GM19468 (cell line): ENCODE measurements at regions not wholly inside any gene's neighbourhood (a gene's known extent, or its start where the extent isn't known, plus 50 kb on each side); places are given as distances from the start of the nearest gene placed in this dataset.
"Not testable (repeated sequence)": the region's sequence is repeated elsewhere in the genome, so short reads cannot be mapped to it uniquely, and the experiment has no call there.

Experiments used
- ATAC-seq: cut with Tn5 transposase; IDR thresholded peaks from one replicate; pipeline ENCODE4 v1.9.1; 2021; ENCODE audit warnings: mild to moderate bottlenecking, moderate library complexity, moderate number of reproducible peaks; ENCODE audit not compliant: unreplicated experiment; ENCODE audit errors: extremely low read depth

DNA sequence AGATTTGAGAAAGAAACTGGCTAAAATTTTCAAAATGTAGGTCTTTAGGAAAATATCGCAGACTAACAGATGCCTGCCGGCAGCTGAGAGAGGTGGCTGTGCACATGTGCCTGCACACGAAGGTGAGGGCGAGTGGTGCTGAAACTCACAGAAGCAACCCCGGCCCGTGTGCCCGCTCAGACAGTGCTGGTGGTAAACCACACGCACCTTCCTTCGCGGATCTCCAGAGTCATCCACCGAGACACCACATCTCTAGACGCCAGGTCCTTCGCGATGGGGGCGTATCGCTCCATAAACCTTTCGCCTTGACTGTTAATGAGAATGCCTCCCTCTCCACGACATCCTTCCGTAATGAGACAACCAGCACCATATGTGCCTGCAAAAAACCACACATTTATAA, 68.5 kb upstream of the TNK2 start:
- ATAC-seq = not testable (repeated sequence)

DNA sequence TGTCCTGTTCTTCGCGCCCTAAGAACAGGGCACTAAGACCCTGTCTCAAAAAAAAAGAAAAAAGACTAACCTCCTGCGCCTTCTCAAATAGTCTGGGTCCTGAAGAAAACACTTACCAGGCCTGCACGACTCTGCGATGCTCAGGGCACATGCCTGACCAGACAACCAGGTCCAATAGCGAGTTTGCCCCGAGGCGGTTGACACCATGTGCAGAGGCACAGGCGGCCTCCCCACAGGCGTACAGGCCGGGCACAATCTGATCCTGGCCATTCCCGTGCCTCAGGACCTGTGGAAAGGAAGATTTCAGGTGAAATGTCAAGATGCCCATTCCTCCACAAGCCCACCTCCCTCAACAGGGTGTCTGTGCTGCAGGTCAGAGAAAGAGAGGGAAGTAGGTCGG, 65.9 kb upstream of the TNK2 start:
- not testable (repeated sequence) for ATAC-seq

GRCh38 chr3:195970873-195971272, 62.5 kb upstream of the TNK2 start:
- not testable (repeated sequence) for ATAC-seq

DNA sequence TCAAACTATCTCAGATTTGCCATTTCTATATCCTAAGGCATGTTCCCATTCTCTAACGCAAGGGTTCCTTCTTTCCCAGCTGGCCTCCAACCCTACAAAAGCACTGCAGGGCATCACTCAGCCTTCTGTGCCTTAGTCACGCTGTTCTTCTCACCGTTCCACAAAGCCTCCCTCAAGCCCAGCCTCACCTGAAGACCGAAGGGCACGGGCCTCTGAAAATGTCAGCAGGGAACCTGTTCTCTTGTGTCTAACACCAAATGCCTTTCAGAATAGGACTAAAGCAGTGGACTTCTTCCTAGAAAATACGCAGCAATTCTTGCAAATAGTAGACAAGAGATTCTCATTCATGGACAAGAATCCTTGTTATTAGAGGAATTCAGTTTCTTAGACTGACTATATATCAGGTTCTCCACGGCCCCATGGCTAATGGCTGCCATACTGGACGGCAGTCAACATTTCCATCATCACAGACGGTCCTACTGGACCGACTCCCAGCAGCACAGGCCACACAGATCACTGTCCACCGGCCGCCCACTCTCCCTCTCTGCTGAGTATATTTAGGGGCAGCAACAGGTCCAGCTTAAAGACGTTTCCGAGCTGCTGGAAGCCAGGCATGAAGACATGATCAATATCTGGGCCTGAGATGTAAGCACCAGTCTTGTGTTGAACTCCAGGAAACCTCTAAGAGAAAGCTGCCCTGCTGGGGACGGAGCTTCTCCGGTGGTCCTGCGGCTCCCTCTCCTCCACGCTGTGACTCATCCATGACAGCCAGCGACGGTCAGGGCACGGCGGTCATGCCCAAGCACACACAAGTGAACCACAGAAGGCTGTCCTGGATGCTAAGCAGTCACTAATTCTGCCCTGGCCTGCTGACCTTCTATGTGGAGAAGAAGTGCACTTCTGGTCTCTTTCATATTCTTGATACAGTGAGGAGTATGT, 61.8 kb upstream of the TNK2 start:
- not testable (repeated sequence) for ATAC-seq

DNA sequence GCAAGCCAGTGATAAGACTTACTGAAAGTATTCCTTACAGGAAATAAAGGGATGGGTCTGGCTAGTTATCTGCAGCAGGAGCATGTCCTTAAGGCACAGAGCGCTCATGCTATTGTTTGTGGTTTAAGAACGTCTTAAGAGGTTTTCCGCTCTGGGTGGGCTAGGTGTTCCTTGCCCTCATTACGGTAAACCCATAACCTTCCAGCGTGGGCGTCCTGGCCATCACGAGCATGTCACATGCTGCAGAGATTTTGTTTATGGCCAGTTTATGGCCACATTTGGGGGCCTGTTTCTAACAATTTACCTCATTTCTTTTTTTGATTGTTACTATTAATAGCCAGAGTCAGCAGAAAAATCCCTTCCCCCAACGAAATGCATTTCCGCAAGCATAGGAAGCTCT, 61.0 kb upstream of the TNK2 start:
- ATAC-seq = not testable (repeated sequence)

GRCh38 chr3:195968104-195968503, 59.8 kb upstream of the TNK2 start:
- ATAC-seq = not testable (repeated sequence)

DNA sequence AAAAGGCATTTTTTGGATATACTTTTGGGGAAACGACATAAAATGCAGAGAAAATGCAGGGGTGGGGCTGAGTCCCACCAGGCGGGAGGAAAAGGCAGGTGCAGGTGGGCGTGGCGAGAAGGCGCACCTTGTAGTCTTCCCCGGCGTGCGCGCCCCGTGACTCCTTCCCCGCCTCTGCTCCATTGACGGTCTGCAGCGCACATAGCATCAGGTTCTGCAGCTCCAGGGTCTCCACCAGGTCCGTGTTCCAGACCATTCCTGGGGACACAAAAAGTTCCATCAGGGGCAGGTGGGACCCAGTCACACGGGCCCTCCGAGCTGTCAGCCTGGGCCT, 59.0 kb upstream of the TNK2 start:
- not testable (repeated sequence) for ATAC-seq

DNA sequence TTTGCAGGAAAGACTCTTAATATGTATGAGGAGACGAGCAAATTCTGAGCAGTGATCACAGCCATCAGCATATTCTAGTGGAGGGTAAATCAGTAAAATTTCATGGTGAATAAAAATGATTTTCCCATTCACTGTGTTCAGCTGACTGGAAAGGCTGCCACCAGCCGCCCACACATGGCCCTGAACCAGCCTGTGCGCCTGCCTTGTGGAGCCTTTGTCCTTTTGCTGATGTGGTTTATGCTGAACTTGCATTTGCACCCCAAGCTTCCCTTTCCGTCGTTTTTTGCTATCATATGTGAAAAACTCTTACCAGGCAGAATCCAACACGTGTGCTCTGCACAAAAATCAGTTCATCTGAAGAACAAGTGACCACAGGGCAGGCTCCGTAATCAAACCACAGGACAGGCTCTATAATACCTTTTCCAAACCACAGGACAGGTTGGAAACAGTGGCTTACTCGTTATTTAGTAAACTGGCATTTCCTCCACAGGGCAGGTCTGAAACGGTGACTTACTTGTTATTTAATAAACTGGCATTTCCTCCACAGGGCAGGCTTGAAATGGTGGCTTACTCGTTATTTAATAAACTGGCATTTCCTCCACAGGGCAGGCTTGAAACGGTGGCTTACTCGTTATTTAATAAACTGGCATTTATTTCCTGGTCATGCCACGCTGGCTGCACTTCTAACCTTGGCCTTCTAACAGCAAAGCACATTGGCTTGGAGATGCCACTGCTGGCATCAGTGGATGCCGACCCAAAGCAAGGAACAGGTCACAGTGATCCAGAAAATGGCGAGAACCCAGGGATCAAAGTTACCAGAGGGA, 58.4 kb upstream of the TNK2 start:
- not testable (repeated sequence) for ATAC-seq

DNA sequence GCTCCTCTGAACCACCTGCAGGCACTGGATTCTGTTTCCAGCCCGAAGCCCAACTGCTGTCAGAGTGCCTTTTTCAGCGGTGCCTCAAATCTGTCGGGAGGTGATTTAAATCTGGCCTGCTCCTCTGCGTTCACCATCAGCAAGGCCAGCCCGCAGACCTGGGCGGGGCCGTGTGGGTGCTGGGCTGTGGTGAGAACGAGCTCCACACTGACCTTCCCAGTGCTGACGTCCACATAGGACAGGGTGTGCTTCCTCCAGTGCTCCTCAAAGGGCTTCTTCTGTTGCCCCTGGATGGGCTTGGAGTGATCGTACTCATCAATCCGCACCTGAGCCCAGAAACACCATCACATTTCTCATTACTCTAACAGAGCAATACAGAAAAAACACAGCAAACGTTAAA, 56.9 kb upstream of the TNK2 start:
- not testable (repeated sequence) for ATAC-seq

GRCh38 chr3:195964318-195965107, 56.2 kb upstream of the TNK2 start:
- not testable (repeated sequence) for ATAC-seq

DNA sequence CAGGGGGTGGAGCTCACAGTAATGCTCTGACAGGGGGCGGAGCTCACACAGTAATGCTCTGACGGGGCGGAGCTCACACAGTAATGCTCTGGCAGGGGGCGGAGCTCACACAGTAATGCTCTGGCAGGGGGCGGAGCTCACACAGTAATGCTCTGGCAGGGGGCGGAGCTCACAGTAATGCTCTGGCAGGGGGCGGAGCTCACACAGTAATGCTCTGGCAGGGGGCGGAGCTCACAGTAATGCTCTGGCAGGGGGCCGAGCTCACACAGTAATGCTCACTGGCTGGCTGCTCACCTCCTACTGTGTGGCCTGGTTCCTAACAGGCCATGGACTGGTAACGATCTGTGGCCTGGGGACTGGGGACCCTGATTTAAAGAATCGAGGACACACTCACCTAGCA, 53.9 kb upstream of the TNK2 start:
- ATAC-seq = not testable (repeated sequence)

GRCh38 chr3:195960971-195961775, 52.8 kb upstream of the TNK2 start:
- not testable (repeated sequence) for ATAC-seq

DNA sequence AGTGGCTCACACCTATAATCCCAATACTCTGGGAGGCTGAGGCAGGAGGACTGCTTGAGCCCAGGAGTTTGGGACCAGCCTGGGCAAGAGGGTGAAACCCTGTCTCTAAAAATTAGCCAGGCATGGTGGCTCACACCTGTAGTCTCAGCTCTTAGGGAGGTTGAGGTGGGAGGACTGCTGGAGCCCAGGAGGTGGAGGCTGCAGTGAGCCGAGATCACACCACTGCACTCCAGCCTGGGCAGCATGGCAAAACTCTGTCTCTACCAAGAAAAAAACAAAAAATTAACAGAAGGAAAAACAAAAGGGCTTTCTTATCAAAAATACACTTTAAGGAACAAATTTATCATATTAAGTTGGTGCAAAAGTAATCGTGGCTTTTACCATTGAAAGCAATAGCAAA, 51.8 kb upstream of the TNK2 start:
- ATAC-seq = not testable (repeated sequence)

GRCh38 chr3:195959367-195960157, 51.2 kb upstream of the TNK2 start:
- ATAC-seq = not testable (repeated sequence)

GRCh38 chr3:195958736-195959135, 50.4 kb upstream of the TNK2 start:
- ATAC-seq = not testable (repeated sequence)
